HG03064 (cell line): ENCODE measurements at regions not wholly inside any gene's neighbourhood (a gene's known extent, or its start where the extent isn't known, plus 50 kb on each side); places are given as distances from the start of the nearest gene placed in this dataset.

Experiments
- ATAC-seq: cut with Tn5 transposase; IDR thresholded peaks from one replicate; pipeline ENCODE4 v1.9.1; 2021; ENCODE audit warnings: low read depth; ENCODE audit not compliant: unreplicated experiment

- ATAC-seq: peak; percentile 77
Observed at GRCh38 chr5:68378204-68378820, 162.8 kb downstream of the PIK3R1 start.

DNA sequence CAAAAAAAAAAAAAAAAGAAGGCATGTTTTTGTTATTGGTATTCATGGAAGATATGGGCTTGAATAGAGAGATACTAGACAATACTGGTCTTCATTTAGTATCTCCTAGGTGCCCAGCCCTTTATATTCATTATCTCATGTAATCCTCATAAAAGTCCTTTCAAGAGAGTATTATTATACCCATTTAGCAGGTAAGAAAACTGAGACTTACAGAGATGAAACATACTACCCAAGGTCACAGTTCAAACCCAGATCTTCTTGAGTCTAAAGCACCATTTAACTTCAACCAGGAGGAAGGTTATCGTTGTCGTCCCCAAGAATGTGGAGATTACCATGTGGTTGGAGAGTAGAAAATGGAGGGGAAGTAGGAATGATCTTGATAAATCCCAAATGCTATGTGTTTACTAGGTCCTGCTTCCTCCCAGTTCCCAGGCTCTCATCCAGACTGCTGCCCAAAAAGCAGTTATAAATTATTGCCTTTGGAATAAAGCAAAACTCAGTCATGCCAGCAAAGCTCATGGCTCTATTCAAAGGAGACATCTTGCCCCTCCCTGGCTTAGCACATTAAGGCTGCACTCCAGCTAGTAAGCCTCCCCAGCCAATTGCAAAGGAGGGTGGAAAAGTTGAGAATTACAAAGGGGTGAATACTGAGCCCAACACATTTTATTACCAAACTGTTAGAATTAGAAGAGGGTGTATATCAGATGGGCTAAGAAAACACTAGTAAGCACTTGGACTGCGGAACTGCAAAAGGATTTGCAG is 163.9 kb downstream of the PIK3R1 start:
- ATAC-seq: no peak

DNA sequence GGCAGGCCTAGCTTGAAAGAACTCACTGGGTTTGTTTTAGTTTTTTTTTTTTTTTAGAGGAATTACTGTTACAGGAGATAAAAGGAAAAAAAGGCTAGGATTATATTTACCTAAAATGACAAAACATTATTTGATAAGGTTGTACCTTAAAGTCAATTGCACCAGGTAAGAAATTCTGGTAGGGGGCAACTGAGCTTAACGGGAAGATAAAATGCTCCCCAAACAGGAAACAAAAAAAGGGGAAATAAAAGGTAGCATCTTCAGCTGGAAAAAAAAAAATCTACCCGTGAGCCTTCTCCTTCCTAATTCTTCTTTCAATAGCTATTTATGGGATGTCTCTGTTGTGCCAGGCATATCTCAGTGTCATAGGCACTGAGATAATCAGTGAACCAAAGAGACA is 164.5 kb downstream of the PIK3R1 start:
- no peak for ATAC-seq

DNA sequence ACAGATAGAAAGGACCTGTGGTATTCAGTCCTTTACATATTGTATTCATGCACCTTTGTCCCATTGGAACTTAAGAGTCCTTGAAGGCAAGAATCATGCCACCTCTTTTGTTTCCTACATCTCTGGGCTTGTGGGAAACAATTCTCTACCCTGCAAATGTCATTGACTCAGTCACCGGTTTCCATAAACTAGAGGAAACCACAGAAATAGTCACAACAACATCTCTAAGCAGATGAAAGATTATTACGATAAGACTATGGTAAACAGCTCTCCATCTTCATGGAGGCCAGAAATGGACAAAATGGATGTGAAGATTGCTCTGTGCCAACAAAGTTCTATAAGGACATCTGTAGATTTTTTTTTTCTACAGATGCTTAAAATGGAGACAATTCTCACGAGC is 165.5 kb downstream of the PIK3R1 start:
- no peak for ATAC-seq

- ATAC-seq: no peak
Observed at GRCh38 chr5:68381909-68382308, 166.4 kb downstream of the PIK3R1 start.

DNA sequence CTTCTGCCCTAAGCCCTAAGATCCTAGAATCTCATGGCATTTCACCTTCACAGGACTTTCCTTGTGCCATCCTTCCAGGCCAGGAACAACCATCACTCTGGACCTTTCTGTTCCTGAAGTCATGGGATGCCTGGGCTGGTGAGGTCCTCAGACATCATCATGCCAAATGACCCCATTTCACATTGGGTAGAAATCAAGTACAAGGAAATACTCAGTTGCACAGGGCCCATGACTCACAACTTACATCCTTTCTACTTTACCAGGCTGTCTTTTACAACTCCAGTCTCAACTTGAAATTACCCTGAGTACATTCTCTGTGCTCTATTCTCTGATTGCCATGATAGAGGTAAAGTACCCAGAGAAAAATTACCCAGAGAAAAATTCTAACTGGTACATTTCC is 167.1 kb downstream of the PIK3R1 start:
- no peak for ATAC-seq

GRCh38 chr5:68383888-68384310 is 168.3 kb downstream of the PIK3R1 start:
- ATAC-seq: no peak

DNA sequence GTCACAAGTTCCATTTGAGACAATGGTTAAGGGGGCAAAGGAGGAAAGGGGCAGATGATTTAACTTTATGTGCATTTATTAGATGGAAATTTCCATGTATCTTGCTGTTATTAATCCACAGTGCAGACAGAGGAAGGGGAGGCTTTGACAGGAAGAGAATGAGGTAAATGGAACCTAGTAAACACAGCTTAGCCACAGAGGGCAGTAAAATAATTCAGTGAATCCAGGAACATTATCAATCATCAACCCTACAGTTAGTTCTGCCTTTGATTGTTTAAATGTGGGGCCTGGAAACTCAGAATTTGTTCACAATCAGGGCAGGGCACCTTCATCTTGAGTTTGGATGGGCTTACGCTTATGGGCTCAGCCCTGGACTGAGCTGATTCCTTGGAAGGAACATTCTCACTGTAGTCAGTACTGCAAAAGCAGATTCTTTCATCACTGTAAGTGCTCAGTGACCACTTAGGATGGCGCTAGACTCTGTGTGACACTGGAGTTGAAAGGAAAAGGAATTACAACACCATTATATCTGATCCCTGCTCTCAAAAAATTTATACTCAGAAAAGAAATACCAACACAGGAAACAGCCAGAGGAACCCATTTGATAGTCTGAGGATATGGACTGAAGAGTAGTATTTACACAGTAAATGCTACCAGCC is 169.5 kb downstream of the PIK3R1 start:
- ATAC-seq: no peak

- no peak for ATAC-seq
Observed at GRCh38 chr5:68385936-68386335, 170.4 kb downstream of the PIK3R1 start.

GRCh38 chr5:68387074-68387796 is 171.7 kb downstream of the PIK3R1 start:
- ATAC-seq: no peak

DNA sequence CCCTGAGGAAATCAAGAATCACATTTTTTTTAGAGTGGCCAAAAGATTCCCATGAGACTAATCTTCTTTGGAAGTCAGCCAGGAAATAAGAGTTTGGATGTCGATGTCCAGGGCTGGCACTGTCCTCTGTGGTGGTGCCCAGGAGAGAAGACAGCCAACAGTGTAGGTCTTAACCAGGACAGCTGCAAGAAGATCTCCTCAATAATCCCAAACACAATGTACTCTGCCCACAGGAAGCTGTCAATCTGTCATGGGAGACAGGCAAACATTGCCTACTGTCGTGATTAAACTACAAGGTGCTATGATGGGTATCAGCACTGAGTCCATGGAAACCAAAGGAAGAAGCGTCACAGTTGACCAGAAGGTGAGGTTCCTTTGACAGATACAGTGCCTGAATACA is 174.1 kb downstream of the PIK3R1 start:
- ATAC-seq: no peak

DNA sequence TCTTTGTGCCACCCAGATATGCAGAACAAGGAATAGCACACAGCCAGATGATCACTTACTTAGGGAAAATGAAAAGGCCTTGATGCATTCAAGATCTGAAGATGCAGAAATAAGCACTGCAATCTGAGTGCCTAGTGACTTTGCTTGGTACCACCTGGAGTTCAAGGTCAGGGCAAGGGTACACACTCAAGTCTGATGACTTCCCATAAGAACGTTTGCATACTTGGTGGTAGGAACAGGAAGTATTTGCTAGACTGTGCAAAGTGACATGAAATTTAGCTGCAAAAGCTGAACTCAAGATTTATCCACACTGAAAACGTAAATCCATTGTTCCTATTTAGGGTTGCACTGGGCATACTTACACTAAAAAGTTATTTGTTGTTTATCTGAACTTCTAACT is 177.1 kb downstream of the PIK3R1 start:
- ATAC-seq: no peak

GRCh38 chr5:68395302-68395701 is 179.7 kb downstream of the PIK3R1 start:
- ATAC-seq: no peak

DNA sequence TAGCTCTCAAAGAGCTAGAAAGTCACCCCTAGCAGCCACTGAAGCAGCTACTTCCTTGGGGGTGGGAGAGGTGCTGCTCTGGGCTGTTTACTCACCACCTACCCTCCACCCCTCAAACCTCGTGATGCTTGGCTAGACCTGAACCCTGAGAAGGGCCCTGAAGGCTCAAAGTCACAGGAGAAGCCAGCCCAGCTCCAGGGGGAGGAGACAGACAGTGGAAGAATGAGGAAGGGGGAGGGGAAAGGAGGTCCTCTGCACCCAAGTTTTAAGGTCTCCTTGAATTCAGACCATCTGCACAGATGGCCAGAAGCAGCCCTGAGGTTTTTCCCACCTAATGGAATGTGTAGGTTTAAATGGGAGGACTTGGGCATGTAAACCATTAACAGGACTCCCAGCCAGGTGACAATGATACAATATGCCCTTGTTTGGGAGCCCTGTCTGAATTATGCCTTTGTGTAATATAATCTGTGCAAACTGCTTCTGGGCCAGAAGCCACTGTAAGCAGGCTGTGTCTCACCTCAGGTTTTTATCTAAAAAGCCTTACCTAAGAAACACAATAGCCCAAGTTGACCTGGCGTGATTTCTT is 180.5 kb downstream of the PIK3R1 start:
- no peak for ATAC-seq

DNA sequence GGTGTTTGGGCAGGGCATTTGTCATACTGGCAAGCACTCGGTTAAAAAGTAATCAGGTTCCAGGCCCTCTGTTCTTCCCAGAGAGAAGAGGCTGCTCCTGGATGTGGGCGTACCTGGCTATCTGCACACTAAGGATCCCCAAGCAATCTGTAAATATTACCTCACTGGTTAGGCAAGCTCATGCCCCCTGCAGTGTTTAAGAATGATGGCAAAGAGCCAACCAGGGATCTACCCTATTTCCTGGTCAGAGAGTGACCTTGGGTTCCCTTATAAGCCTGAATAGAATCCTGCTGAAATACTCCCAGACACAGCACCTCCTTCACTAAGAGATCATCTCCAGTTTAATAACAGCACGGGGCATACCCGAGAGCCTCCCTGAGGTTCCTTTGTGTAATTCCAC is 181.2 kb downstream of the PIK3R1 start:
- ATAC-seq: no peak

- ATAC-seq: no peak
Observed at GRCh38 chr5:68398146-68398812, 182.7 kb downstream of the PIK3R1 start.

- no peak for ATAC-seq
Observed at GRCh38 chr5:68403301-68403700, 187.7 kb downstream of the PIK3R1 start.

DNA sequence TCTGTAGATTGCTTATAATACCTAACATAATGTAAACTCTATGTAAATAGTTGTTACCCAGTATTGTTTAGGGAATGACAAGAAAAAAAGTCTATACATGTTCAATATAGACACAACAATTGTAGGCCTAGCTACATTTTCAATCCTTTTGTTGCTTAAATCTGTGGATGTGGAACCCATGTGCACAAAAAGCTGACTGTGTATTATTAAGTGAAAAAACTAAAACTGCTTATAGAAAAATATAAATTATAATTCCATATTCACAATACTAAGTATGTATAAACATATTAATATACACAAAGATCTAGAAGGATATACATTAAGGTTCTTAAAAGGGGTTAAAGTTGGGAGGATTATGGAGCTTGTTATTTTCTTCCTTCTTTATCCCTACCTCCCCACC is 188.7 kb downstream of the PIK3R1 start:
- no peak for ATAC-seq

- ATAC-seq: no peak
Observed at GRCh38 chr5:68405026-68405684, 189.6 kb downstream of the PIK3R1 start.
